ENCODE measurements at regions not wholly inside any gene's neighbourhood (a gene's known extent, or its start where the extent isn't known, plus 50 kb on each side); places are given as distances from the start of the nearest gene placed in this dataset.

DNA sequence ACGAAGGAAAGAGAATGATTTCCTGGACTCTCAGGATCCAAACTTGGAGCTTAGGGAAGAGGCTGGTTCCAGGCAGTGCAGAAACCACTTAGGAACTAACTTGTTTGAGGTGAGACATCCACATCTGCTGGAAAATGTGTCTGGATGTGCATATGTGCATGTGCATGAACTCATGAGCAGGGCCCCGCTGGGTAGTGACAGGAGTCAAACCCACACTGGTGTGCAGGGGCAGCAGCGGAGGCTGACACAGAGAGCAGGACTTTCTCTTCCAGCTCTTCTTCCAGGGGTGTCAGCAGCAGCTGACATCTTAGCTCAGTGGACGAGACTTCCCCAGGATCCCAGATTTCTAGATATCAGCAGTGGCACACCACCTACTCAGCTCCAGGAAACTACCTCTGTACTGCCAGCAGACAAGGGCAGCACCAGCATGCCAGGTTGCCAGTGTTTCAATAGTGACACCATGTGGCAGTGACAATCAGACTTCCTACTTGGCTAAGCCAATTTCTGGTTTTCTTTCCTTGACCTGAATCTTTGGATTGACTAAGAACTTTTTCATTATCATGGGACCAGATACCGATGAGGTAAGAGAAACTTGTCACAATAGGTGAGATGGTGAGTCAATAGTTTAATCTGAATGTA is 227.5 kb upstream of the ZC3H12C start:
- no peak for DNase-seq

DNA sequence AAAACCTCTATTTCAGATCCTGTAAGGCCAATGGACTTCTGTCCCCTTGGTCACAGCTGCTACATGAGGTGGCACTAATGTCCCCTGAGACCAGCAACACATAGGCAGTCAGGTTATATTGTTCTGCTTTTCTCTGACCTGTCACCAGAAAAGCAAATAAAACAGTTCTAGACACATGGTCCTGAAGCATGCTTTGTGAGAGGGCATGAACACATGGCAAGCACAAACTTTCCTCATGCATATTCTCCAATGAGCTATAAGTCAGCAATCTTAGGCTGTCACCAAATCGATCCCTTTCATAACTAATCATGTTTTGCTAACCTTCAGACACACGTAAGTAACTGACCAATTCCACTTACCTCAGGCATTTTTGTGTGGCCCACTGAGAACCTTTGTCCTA is 225.4 kb upstream of the ZC3H12C start:
- no peak for DNase-seq

DNA sequence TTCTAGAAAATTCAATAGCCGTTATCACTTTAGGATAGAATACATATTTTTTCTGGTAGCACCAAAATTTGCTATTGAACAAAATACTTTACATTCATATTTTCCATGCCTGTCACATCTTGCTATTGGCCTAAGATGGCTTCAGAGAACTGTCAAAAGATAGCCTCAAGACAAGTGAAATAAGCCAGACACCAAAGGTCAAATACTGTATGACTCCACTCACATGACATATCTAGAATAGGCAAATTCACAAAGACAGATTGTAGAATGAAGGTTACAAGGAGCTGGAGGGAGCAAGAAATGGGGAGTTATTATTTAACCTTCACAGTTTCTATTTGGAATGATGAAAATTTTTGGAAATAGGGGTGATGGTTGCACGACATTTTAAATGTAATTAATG is 223.7 kb upstream of the ZC3H12C start:
- no peak for DNase-seq

DNA sequence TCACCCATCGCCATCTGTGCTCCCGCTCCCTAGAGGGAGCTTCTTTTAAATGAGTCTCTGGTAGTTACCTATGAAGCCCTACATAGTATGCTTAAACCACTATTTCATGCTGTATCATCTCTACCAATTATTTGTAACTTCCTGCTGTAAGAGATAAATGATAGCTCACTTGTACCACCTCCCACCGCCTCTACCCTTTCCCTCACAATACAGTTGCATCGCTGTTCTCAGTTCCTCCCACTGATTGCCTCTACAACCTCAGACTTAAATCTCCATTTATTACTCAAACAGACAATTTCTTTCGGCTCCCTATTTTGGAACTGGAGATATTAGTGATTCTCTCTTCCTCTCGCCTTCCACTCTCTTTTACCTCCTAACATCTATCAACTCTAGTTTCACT is 222.9 kb upstream of the ZC3H12C start:
- no peak for DNase-seq

DNA sequence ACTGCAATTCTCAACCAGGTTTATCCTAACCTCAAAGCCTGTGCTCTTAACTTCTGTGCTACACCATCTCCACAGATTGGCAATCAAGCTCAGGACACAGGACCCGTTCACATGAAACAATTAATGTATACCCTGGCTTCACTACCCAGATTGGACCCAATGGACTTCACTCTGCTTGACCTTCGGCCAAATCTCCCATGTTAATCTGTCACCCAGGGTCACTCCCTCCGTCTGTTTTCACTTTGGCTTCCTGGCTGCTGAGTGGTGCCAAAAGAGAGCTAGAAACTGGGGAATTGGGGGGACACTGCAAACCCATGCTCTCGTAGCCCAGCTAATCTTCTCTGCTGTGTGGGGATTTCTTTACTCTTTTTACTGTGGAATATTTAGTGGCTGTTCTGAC is 216.1 kb upstream of the ZC3H12C start:
- no peak for DNase-seq

DNA sequence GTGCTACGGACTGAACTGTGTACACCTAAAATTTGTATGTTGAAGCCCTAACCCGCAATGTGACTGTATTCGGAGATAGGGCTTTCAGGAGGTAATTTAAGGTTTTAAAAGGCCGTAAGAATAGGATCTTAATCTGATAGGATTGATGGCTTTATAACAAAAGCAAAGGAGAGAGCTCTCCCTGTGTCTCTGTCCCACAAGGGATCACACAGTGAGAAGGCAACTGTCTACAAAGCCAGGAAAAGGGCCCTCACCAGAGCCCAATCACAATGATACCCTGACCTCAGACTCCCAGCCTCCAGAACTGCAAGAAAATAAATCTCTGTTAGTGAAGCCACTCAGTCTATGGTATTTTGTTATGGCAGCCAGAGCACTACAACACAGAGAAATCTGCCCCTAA is 208.7 kb upstream of the ZC3H12C start:
- no peak for DNase-seq

DNA sequence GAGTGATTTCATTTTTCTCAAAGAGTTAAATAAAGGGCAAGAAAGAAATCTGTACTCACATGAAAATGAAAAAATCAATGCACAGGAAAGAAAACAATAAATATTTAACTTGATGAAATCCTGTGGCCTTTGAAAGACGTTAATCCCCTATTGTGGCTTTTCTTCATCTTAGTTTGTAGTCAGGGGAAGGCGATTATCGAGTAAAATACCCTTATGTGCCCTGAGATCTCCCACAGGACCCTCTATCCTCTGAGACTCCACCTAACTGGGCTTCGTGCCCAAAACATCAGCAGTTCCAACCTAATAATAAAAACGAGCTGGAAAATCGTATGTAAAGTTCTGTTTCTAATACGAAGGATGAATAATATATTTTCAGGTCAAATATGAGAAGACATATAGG is 208.2 kb upstream of the ZC3H12C start:
- no peak for DNase-seq

DNA sequence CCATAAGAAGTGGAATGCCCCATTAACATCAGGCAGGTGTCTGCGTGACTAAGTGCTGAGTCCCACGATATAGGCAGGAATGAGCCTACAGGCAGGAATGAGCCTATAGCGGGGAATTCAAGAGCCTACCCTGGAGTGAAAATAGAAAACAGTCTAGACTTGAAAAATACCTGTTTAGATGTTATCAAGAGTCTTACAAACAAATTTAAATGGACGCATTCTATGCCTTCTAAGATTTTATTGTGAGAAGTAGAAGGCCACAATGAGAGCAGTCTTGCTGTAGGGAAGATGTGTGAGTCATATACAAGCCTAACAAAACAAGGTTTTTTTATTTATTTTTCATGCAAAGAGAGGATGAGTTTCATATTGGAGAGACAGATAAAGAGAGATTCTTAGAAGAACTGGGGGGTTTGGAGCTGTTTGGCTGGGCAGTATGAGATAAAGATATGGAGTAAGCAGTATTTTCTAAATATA is 200.8 kb upstream of the ZC3H12C start:
- DNase-seq: no peak

DNA sequence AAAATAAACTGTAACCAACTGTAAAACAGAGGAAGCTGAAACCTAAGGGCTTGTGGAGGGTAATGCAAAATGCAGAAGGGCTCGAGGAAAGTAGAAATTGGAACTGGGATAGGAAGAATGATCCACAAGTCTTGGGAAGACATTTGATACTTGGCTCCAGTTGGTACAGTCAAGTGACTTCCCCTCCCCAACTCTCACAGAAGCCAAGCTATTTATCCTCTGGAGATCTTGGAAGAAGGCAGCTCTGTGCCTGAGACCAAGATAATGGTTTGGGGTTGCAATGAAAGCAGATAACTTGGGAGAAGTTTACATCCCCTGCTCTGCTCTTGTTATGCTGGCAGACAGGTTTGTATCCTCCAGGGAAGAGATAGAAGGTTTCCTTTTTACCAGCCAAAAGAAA is 198.9 kb upstream of the ZC3H12C start:
- no peak for DNase-seq

DNA sequence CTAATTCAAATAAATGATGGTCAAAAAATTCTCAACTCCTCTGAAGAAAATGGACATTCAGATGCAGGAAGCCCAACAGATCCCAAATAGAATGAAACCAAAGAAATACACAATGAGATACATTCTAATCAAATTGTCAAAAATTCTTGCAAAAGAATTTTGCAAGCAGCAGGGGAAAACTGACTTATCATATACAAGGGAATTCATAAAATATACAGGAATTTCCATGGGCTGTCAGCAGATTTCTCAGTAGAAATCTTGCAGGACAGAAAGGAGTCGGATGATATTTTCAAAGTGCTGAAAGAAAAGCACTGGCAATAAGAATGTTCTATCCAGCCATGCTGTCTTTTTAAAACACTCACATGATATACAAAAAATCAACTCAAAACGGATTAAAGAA is 194.6 kb upstream of the ZC3H12C start:
- DNase-seq: no peak

DNA sequence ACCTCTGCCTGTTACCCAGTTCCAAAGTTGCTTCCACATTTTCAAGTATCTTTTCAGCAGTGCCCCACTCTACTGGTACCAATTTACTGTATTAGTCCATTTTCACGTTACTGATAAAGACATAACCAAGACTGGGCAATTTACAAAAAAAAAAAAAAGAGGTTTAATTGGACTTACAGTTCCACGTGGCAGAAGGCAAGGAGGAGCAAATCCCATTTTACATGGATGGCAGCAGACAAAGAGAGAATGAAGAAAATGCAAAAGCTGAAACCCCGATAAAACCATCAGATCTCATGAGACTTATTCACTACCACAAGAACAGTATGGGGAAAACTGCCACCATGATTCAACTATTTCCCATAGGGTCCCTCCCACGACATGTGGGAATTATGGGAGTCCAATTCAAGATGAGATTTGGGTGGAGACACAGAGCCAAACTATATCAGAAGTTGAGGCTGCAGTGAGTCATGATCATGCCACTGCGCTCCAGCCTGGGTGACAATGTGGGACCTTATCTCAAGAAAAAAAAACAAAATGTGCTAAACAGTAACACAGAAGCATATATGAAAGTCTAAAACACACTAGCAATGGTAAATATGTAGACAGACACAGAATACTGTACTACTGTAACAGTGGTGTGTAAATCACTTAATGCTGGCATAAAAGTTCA is 190.3 kb upstream of the ZC3H12C start:
- no peak for DNase-seq

DNA sequence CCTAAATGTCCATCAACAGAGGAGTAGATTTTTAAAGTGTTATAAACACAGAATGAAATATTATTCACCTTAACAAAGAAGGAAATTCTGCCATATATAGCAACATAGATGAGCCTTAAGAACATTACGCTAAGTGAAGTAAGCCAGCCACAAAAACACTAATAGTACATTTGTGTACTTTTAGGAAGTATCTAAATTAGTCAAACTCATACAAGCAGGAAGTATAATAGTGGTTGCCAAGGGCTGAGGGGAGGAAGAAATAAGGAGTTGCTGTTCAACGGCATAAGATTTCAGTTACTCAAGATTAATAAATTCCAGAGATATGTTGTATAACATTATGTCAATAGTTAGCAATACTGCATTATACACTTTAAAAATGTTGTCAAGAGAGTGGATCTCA is 181.7 kb upstream of the ZC3H12C start:
- no peak for DNase-seq

DNA sequence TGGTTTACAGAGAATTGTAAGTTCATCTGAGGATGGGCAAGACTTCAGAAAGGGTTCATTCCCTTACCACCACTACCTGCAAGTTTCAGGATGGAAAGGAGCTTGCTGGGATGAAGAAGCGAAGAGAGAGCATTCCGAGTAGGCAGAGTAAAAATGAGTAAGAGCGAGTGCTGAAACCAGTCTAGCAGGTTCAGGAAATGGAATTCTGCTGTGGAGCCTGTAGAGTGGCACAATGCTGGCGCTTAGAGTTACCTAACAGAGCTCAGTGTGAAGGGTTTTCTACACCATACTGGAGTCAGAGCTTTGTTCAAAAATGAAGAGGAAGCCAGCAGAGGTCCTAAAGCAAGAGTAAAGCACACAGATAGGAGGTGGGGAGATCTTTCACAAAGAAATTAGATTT is 179.2 kb upstream of the ZC3H12C start:
- no peak for DNase-seq

DNA sequence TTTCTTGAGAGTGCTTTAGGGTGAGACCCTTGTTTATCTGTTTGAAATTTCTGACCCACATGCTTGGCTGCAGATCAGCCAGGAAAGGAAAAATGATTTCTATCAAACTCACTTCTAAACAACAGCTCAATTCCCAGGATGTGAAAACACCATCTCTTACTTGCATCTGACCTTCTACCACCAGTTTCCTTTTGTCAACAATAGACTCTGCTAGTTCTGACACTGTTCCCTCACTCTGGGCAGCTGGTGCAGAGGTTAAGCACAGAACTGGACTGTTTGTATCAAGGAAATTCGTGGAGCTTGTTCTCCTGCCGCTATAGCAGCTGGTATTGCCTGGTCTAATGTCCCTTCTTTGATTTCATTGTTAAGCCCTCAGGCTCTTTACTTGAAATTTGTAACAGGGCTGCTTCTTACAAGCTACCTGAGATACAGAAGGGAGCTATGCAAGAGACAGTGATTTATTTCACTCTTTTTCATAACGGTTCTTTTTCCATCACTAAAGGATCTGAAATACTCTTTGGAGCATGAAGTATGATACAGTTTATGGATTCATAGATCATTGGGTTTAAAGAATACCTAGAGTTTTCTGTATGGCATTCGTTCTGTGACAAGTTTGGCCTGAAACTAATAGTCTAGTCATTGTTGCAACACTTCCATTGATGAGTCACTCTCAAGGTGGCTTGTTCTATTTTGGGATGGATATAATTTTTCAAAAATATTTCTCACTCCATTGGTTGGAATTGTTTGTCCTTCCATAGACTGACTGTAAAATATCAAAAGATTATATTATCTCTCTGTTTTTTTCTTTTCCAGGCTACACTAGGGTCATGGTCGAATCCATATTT is 178.2 kb upstream of the ZC3H12C start:
- DNase-seq: no peak

DNA sequence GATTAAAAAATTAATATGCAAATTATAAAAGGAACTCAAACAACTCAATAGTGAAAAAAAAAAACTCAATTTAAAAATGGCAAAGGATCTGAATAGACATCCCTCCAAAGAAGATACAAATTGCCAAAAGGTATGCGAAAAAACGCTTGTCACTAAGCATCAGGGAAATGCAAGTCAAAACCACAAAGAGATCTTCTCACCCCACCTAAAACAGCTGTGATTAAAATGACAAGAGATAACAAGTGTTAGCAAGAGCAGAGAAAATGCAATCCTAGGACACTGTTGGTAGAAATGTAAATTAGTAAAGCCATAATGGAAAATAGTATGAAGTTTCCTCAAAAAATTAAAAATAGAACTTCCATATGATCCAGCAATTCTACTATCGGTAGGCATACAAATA is 166.3 kb upstream of the ZC3H12C start:
- no peak for DNase-seq

DNA sequence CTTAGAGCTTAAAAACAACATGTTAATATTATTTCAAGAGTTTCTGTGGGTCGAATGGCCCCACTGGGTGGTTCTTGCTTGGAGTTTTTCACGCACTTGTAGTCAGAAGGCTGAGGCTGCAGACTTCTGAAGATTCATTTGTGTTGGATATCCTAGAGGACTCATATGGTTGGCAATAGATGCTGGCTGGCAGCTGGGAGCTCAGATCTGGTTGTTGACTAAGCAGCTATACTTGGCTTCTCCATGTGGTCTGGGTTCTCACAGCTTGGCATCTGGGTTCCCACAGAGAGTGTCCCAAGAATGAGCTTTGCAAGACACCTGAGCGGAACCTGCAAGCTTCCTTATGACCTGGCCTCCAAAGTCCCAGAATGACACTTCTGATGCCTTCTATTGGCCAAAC is 163.9 kb upstream of the ZC3H12C start:
- DNase-seq: no peak

DNA sequence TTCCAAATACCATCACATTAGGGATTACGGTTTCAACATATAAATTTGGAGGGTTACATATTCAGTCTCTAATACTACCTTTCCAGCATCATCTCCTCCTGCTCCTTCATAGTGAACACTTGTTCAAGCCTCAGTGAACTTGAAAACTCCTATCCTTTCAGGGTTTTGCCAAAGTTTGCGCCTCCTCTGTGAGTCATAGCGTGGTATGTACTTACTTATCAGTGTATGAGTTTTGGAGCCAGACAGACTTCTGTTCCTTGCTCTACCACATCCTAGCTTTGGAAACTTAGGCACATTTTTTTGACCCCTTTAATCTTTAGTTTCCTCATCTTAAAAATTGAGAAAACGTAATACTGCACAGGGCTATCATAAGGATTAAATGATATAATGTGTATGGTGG is 160.1 kb upstream of the ZC3H12C start:
- DNase-seq: no peak

DNA sequence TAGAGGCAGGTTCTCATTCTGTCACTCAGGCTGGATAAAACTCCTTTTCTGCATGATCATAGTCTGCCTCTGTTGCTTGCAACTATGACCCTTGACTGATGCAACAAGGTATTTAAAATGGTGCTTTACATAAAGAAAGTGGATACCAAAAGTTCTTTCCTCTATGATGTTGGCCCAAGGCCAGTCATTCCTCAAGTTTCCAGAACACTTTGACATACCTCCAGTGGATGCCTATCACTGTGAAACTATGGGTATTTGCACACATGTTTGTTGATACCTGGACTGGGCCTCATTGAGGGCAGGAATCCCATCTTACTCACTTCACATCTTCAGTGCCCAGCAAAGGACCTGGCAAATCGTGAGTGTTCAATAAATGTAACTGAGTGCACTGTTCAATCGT is 159.0 kb upstream of the ZC3H12C start:
- no peak for DNase-seq

DNA sequence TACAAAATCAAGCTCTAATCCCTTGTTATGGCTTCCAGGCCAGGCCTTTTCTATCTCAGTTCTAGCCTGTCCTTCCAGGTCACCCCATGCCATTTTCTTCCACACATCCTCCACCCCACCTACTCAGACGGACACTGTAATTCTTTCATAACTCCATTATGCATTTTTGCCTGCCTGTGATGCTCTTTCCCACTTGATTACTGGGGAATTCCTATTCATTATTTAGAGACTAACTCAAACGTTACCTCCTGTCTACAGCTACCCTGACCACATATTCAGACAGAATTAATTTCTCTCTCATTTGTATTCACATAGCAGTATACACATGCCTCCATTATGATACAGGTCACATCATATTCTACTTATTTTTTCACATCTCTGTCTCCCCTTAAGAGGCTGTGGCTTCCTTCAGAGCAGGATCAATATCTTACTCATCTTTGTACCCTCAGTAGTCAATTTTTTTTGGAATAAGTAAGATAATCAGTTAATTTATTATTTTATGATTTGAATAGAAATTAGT is 156.5 kb upstream of the ZC3H12C start:
- DNase-seq: no peak

DNA sequence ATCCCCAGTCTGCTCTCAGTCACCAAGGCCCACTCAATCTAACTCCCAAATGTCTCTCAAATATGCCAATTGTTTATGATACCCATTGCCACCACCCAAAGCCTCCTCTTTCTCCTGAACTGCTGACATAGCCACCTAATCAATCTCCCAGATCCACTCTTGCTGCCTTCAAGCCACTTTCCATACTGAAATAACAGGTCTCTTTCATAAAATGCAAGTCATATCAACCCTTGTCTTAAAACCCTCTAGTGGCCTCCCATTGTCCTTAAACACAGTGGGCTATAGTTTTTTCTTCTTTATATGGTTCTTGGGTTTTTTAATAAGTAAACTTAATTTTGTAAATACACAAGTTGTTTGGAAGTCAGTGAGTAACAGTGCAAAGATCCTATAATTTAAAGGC is 155.2 kb upstream of the ZC3H12C start:
- no peak for DNase-seq

DNA sequence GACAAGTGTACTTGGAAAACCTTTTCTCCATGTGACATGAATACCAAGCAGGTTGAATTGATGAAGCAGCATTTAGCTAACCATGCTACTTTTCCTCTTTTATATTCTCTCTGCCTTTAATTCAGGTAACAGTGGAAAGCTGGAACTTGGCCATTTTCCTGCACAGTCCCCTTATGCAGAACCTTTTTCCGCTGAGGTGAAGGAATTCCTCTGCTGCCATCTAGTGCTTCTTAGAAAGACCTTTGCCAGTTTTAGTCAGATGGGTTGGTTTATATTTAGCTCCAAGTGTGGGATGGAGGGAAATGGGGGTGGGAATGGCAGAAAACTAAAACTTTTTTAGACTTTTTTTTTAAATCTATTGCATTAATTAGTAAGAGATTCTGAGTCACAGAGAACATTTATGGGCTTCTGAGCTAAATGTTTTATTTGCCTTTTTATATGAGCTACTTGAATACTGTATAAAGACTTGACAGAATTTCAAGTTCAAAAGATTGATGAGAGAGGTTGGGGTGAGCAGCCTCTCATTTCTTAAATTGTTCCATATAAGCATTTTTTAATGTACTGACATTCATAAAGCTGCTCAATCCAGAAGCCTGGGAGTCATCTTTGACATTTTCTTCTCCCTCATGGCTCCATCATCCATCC is 153.9 kb upstream of the ZC3H12C start:
- peak; percentile 67 for DNase-seq

DNA sequence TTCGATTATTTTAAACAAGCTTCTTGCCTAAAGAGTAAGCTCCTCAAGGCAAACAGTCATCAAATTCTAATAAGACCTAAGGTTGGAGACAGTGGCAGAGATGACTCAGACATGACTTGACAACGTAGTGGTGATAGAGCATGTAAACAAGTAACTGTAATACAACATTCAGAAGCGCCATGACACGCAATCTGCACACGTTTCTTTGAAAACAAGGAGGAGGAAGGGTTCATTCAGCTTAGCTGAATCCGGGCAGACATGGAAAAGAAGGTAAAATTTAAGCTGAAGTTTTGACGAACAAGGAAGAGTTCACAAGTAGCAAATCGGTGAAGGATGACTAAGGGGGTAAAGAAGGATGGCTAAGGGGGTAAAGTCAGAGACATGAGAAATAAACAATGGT is 152.4 kb upstream of the ZC3H12C start:
- no peak for DNase-seq

DNA sequence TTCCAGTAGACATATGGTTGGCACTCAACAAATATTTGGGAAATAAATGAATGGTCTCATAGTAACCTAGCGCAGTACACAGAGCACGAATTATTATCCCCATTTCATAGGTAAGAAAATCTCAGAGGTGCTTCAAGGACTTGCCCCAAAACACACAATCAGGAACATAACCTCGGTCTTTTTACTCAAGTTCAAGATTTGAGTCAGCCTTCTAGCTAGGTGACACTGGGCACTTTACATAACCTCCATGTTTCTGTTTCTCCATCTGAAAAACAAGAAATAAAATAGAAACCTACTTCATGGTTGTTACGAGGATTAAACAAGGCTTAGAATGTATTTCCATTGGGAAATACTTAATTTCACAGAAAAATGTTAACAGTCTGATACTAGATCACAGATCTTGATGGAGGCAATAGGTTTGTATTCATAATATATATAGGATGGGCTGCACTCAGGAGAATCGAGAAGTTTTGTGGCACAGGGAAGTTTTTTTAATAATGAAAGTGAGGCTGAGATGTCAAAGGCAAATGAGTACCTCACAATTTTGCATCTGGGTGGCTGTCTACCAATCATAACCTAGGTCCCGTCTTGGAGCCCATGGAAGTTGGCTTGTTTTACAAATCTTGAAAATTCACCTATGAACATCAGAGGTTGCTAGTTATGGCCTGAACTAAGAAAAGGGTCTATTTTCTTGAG is 147.4 kb upstream of the ZC3H12C start:
- no peak for DNase-seq
